Duodenal mucosa (tissue), 2 donors: ENCODE measurements at regions not wholly inside any gene's neighbourhood (a gene's known extent, or its start where the extent isn't known, plus 50 kb on each side); places are given as distances from the start of the nearest gene placed in this dataset.

Source experiments
- H3K27ac ChIP-seq: one replicate; pipeline ENCODE4 v1.7.0; 2013; ENCODE audit warnings: low read depth, low read length
- H3K27me3 ChIP-seq, 2 donors: one replicate each; pipeline ENCODE4 v1.7.0; 2013; ENCODE audit warnings: low read length in 2 of 2, control low read depth in 1 of 2; ENCODE audit not compliant: insufficient read depth in 2 of 2, control insufficient read depth in 1 of 2
- H3K36me3 ChIP-seq, 2 donors: one replicate each; pipeline ENCODE4 v1.7.0; 2013; ENCODE audit warnings: low read length in 2 of 2, control low read depth in 1 of 2; ENCODE audit not compliant: insufficient read depth in 2 of 2, control insufficient read depth in 1 of 2
- H3K4me1 ChIP-seq, 2 donors: one replicate each; pipeline ENCODE4 v1.7.0; 2013; ENCODE audit warnings: low read length in 2 of 2, control low read depth in 1 of 2; ENCODE audit not compliant: insufficient read depth in 2 of 2, control insufficient read depth in 1 of 2
- H3K4me3 ChIP-seq, 2 donors: one replicate each; pipeline ENCODE4 v1.7.0; 2013; ENCODE audit warnings: low read length in 2 of 2, low read depth in 1 of 2
- H3K9ac ChIP-seq, 2 donors: one replicate each; pipeline ENCODE4 v1.7.0; 2013; ENCODE audit warnings: low read length in 2 of 2, low read depth in 1 of 2
- H3K9me3 ChIP-seq, 2 donors: one replicate each; pipeline ENCODE4 v1.7.0; 2013; ENCODE audit warnings: low read length in 2 of 2, control low read depth in 1 of 2; ENCODE audit not compliant: control insufficient read depth in 1 of 2

- no peak overlapping the region for H3K27ac ChIP-seq
- H3K36me3 ChIP-seq: no peaks in the 10 kb centered on the region
- no peaks in the 10 kb centered on the region for H3K4me1 ChIP-seq
- no peaks in the 10 kb centered on the region for H3K9me3 ChIP-seq
- H3K4me3 ChIP-seq: no peak overlapping the region
- H3K27me3 ChIP-seq: no peaks in the 10 kb centered on the region
- no peak overlapping the region for H3K9ac ChIP-seq
These were observed 122.5 kb upstream of the GAP43 start for GRCh38 chr3:115500795-115501194.

GRCh38 chr3:115502128-115502527, 121.2 kb upstream of the GAP43 start:
- Histone ChIP-seq H3K4me1 (no peaks in the 10 kb centered on the region), H3K27ac (no peak overlapping the region), H3K4me3 (no peak overlapping the region), H3K9ac (no peak overlapping the region), H3K36me3 (no peaks in the 10 kb centered on the region), H3K9me3 (no peaks in the 10 kb centered on the region), H3K27me3 (no peaks in the 10 kb centered on the region)

GRCh38 chr3:115503394-115503793, 119.9 kb upstream of the GAP43 start:
- Histone ChIP-seq H3K27ac (no peak overlapping the region), H3K27me3 (no peaks in the 10 kb centered on the region), H3K9me3 (no peaks in the 10 kb centered on the region), H3K36me3 (no peaks in the 10 kb centered on the region), H3K4me3 (no peak overlapping the region), H3K4me1 (no peaks in the 10 kb centered on the region), H3K9ac (no peak overlapping the region)

GRCh38 chr3:115508562-115508961, 114.7 kb upstream of the GAP43 start:
- Histone ChIP-seq H3K27me3 (peaks cover 0 to 5% of the 10 kb centered on the region in 2 donors), H3K9ac (no peak overlapping the region), H3K27ac (no peak overlapping the region), H3K36me3 (no peaks in the 10 kb centered on the region), H3K9me3 (no peaks in the 10 kb centered on the region), H3K4me3 (no peak overlapping the region), H3K4me1 (peaks cover 11 to 14% of the 10 kb centered on the region in 2 donors)

GRCh38 chr3:115512565-115513415, 110.5 kb upstream of the GAP43 start:
- Histone ChIP-seq H3K4me3 (peak overlapping the region; percentile 68 to 70), H3K27ac (no peak overlapping the region), H3K27me3 (peaks cover 0 to 5% of the 10 kb centered on the region in 2 donors), H3K9ac (peak overlapping the region in 1 of 2 donors; percentile 51), H3K9me3 (no peaks in the 10 kb centered on the region), H3K4me1 (peaks cover 14% of the 10 kb centered on the region in 2 donors), H3K36me3 (no peaks in the 10 kb centered on the region)

GRCh38 chr3:115513416-115513800, 109.9 kb upstream of the GAP43 start:
- peak overlapping the region in 1 of 2 donors; percentile 51 for H3K9ac ChIP-seq

GRCh38 chr3:115517457-115518050, 105.8 kb upstream of the GAP43 start:
- H3K36me3 ChIP-seq: no peaks in the 10 kb centered on the region
- H3K9ac ChIP-seq: no peak overlapping the region
- H3K4me1 ChIP-seq: peaks cover 7 to 9% of the 10 kb centered on the region in 2 donors
- no peaks in the 10 kb centered on the region for H3K27me3 ChIP-seq
- H3K27ac ChIP-seq: no peak overlapping the region
- H3K4me3 ChIP-seq: no peak overlapping the region
- H3K9me3 ChIP-seq: no peaks in the 10 kb centered on the region

More at GRCh38 chr3:115513416-115513800, 109.9 kb upstream of the GAP43 start:
- H3K9me3 ChIP-seq: no peaks in the 10 kb centered on the region
- peak overlapping the region; percentile 68 to 70 for H3K4me3 ChIP-seq
- no peak overlapping the region for H3K27ac ChIP-seq
- peaks cover 0 to 5% of the 10 kb centered on the region in 2 donors for H3K27me3 ChIP-seq
- no peaks in the 10 kb centered on the region for H3K36me3 ChIP-seq
- H3K4me1 ChIP-seq: peaks cover 14% of the 10 kb centered on the region in 2 donors

GRCh38 chr3:115518100-115518852, 105.0 kb upstream of the GAP43 start:
- Histone ChIP-seq H3K4me3 (no peak overlapping the region), H3K9me3 (no peaks in the 10 kb centered on the region), H3K9ac (no peak overlapping the region), H3K36me3 (no peaks in the 10 kb centered on the region), H3K27me3 (no peaks in the 10 kb centered on the region), H3K27ac (no peak overlapping the region), H3K4me1 (peaks cover 2 to 5% of the 10 kb centered on the region in 2 donors)

GRCh38 chr3:115520241-115520640, 103.1 kb upstream of the GAP43 start:
- Histone ChIP-seq H3K36me3 (no peaks in the 10 kb centered on the region), H3K4me3 (no peak overlapping the region), H3K9ac (no peak overlapping the region), H3K9me3 (no peaks in the 10 kb centered on the region), H3K27me3 (no peaks in the 10 kb centered on the region), H3K4me1 (no peaks in the 10 kb centered on the region), H3K27ac (no peak overlapping the region)
